K562 (cell line): ENCODE measurements at regions not wholly inside any gene's neighbourhood (a gene's known extent, or its start where the extent isn't known, plus 50 kb on each side); places are given as distances from the start of the nearest gene placed in this dataset.

ENCODE experiments used
- CEBPB ChIP-seq: fragments of 450-650 bp; IDR thresholded peaks from 2 replicates; pipeline ENCODE4 v1.6.1; 2016; ENCODE audit warnings: missing genetic modification characterization, missing compliant biosample characterization
- CEBPG ChIP-seq, 3 experiments: fragments of 200-800 bp in 1 of 3; sonication (Bioruptor generic) in 1 of 3; sonication (generic) in 1 of 3; formaldehyde crosslinking in 1 of 3; IDR thresholded peaks in 2 of 3; conservative IDR thresholded peaks in 1 of 3; 2 replicates each; pipeline versions ENCODE4 v1.6.1 to v1.8.0; 2016 to 2022; ENCODE audit warnings: missing compliant biosample characterization in 2 of 3, missing genetic modification characterization in 2 of 3, mild to moderate bottlenecking in 1 of 3, missing genetic modification reagents in 1 of 3
- CREBBP ChIP-seq: IDR thresholded peaks from one replicate; pipeline ENCODE4 v1.6.1; 2012; ENCODE audit warnings: low read depth, mild to moderate bottlenecking, control low read depth, inconsistent platforms, low read length
- HNRNPK ChIP-seq: fragments of 200-400 bp; formaldehyde crosslinking; IDR thresholded peaks from one replicate; pipeline ENCODE4 v1.6.1; 2018; ENCODE audit warnings: mild to moderate bottlenecking, low read depth, low read length; ENCODE audit not compliant: poor library complexity, severe bottlenecking
- RREB1 ChIP-seq: fragments of 250-450 bp; sonication (Bioruptor Pico); IDR thresholded peaks from 2 replicates; pipeline ENCODE4 v1.4.0; 2020
- SMARCE1 ChIP-seq: fragments of 450-650 bp; IDR thresholded peaks from 2 replicates; pipeline ENCODE4 v1.7.1; 2016; ENCODE audit warnings: mild to moderate bottlenecking
- SUPT5H ChIP-seq: fragments of 450-650 bp; IDR thresholded peaks from 2 replicates; pipeline ENCODE4 v1.6.1; 2016
- ZBTB7A ChIP-seq: IDR thresholded peaks from 2 replicates; pipeline ENCODE4 v1.6.1; 2011; ENCODE audit warnings: low read depth, mild to moderate bottlenecking, low read length, moderate library complexity, borderline replicate concordance; ENCODE audit not compliant: control insufficient read depth
- ZNF24 ChIP-seq: fragments of 450-650 bp; IDR thresholded peaks from 2 replicates; pipeline ENCODE4 v1.6.1; 2016

- no peak for TF ChIP-seq ZBTB7A
- no peak for TF ChIP-seq RREB1 (CRISPR knock-in tag)
- no peak for TF ChIP-seq SUPT5H
- TF ChIP-seq ZNF24: no peak
- TF ChIP-seq SMARCE1: no peak
- no peak for TF ChIP-seq HNRNPK
- no peak for TF ChIP-seq CREBBP
- TF ChIP-seq CEBPB: peak; percentile 58; the same call in 1 of the 2 replicates
- no peak for TF ChIP-seq CEBPG (CRISPR knock-in tag; IDR thresholded peaks at IDR 0.05)
- peak in 1 of 2 experiments; percentile 54; a peak in 1 of 4 replicates for TF ChIP-seq CEBPG (tag; conservative IDR thresholded peaks at IDR 0.05 in 1 of 2, IDR thresholded peaks at IDR 0.05 in 1 of 2)
- TF ChIP-seq, all 486 proteins: peak for 2
Measured at GRCh38 chr18:30510882-30511281, 531.7 kb downstream of the DSC3 start (continued).
